Astrocyte of the cerebellum (primary cell): ENCODE measurements at regions not wholly inside any gene's neighbourhood (a gene's known extent, or its start where the extent isn't known, plus 50 kb on each side); places are given as distances from the start of the nearest gene placed in this dataset.
"Not testable (repeated sequence)": the region's sequence is repeated elsewhere in the genome, so short reads cannot be mapped to it uniquely, and the experiment has no call there.

Experiments used
- DNase-seq: peaks from one replicate; pipeline ENCODE4 v3.0.0-alpha.2; 2011; ENCODE audit warnings: low read depth
- H3K4me3 ChIP-seq: 2 replicates; pipeline ENCODE4 v1.5.1; 2011; ENCODE audit warnings: mild to moderate bottlenecking, low read depth, low read length, moderate library complexity
- CTCF ChIP-seq: IDR thresholded peaks from 2 replicates; pipeline ENCODE4 v1.5.1; 2012; ENCODE audit warnings: low read length, low read depth, moderate library complexity, mild to moderate bottlenecking; ENCODE audit errors: missing control alignments
- in situ Hi-C: cut with HindIII; loops from 2 replicates; pipeline ENCODE4 v1.10.0; 2017; ENCODE audit warnings: low sequenced_read_pairs

- no peak for DNase-seq
- H3K4me3 ChIP-seq = no peak overlapping the region
- no peak for TF ChIP-seq CTCF
- in situ Hi-C loops = no loop called here
These were observed 210.9 kb upstream of the FAM47A start for GRCh38 chrX:34343001-34343400.

GRCh38 chrX:34341814-34342213, 209.7 kb upstream of the FAM47A start:
- DNase-seq = no peak
- TF ChIP-seq CTCF = no peak
- H3K4me3 ChIP-seq = no peak overlapping the region
- in situ Hi-C loops = no loop called here

GRCh38 chrX:34341258-34341657, 209.1 kb upstream of the FAM47A start:
- no peak for TF ChIP-seq CTCF
- no peak overlapping the region for H3K4me3 ChIP-seq
- in situ Hi-C loops = no loop called here
- DNase-seq = no peak

GRCh38 chrX:34338046-34338445, 205.9 kb upstream of the FAM47A start:
- DNase-seq = no peak
- in situ Hi-C loops = no loop called here

GRCh38 chrX:34335376-34335775, 203.3 kb upstream of the FAM47A start:
- H3K4me3 ChIP-seq, DNase-seq, in situ Hi-C loops: not testable (repeated sequence)

More at GRCh38 chrX:34338046-34338445, 205.9 kb upstream of the FAM47A start:
- no peak overlapping the region for H3K4me3 ChIP-seq
- TF ChIP-seq CTCF = no peak

- DNase-seq = no peak
- in situ Hi-C loops = no loop called here
- H3K4me3 ChIP-seq = no peak overlapping the region
- TF ChIP-seq CTCF = peak; percentile 31
These were observed 200.2 kb upstream of the FAM47A start for GRCh38 chrX:34332334-34332733.

GRCh38 chrX:34325460-34325859, 193.3 kb upstream of the FAM47A start:
- in situ Hi-C loops = no loop called here
- no peak for TF ChIP-seq CTCF
- DNase-seq = no peak
- no peak overlapping the region for H3K4me3 ChIP-seq

GRCh38 chrX:34320424-34320823, 188.3 kb upstream of the FAM47A start:
- H3K4me3 ChIP-seq, in situ Hi-C loops, DNase-seq: not testable (repeated sequence)
